ENCODE measurements at regions not wholly inside any gene's neighbourhood (a gene's known extent, or its start where the extent isn't known, plus 50 kb on each side); places are given as distances from the start of the nearest gene placed in this dataset.
"Not testable (repeated sequence)": the region's sequence is repeated elsewhere in the genome, so short reads cannot be mapped to it uniquely, and the experiment has no call there.

DNA sequence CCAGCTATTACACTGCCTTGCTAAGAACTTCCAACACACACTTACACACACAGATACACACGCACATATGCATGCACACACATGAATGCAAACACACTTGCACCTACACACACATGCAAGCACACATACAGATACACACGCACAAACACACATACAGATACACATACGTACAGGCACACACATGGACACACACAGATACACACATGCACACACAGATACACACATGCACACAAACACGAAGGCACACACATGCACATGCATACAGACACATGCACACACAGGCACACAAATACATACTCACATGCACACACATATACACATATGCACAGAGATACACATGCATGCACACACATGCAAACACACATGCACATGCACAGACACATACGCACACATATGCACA, 284.3 kb upstream of the FRG2C start:
- H3K4me3 ChIP-seq; H3K4me1 ChIP-seq (ENCODE audit: insufficient read depth); H3K9me3 ChIP-seq; DNase-seq; H3K27ac ChIP-seq; H3K27me3 ChIP-seq; H3K36me3 ChIP-seq; intact Hi-C loops (cut with DNase I): not testable (repeated sequence)
- WGBS, 3 donors: 93 to 95% (median 95%) methylated on average over 5 of the region's 5 CpGs

DNA sequence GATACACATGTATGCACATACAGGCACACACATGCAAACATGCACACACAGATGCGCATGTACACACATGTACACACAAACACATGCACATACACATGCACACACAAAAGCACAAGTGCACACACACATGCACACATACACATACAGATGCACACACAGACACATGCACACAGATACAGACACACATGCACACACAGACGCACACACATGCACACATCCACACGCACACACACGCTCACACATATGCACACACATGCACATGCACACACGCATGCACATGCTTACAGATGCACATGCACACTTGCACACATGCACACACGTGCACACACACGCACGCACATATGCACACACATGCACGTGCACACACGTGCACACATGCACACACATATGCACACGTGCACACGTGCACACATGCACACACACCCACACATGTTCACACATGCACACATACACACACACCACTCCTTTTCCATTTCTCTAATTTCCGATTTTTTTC, 283.8 kb upstream of the FRG2C start:
- H3K36me3 ChIP-seq: no peaks in the 10 kb centered on the region
- H3K9me3 ChIP-seq: no peaks in the 10 kb centered on the region
- 82 to 96% (median 96%) methylated on average over 13 of the region's 13 CpGs for WGBS, 3 donors
- no peaks in the 10 kb centered on the region for H3K4me1 ChIP-seq (ENCODE audit: insufficient read depth)
- DNase-seq: no peak
- intact Hi-C loops (cut with DNase I): no loop called here
- no peak overlapping the region for H3K4me3 ChIP-seq
- TF ChIP-seq EP300 (IDR thresholded peaks at IDR 0.05) (no peak), POLR2A (IDR thresholded peaks at IDR 0.05) (no peak), CTCF (IDR thresholded peaks at IDR 0.05) (no peak)
- H3K27ac ChIP-seq: no peak overlapping the region
- no peaks in the 10 kb centered on the region for H3K27me3 ChIP-seq

- 80 to 84% (median 84%) methylated on average over 4 of the region's 4 CpGs for WGBS, 3 donors
Measured at GRCh38 chr3:75384016-75384415, 280.1 kb upstream of the FRG2C start.

DNA sequence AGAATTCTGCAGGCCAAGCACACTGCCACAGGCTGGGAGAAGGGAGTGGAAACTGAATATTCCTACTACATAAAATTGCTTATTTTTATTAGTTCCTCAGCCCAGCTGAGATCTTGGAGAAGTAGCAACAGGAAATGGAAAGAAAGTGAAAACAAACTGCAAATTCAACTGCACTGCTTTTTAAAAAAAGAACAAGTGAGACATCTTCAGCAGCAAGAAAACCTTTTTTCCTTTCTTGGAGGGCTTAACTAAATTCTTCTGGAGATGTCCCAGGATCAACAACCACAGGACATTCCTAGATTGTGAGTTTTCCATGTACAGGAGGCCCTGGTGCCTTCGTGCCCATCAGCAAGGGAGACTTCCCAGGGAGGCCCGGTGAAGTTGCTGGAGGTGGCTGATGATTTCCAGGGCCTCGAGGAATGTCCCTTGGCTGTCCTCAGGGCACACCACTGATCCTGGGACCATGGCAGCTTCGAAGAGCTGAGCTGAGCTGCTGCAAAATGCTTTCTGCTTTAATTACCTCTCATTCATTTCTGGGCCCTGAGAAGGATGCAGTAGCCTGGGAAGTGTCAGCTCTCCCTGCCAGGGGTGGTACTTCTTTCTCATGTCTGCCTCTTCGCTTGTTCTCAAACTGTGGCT, 275.5 kb upstream of the FRG2C start:
- intact Hi-C loops (cut with DNase I); DNase-seq; H3K27me3 ChIP-seq; H3K9me3 ChIP-seq; H3K36me3 ChIP-seq; H3K4me1 ChIP-seq (ENCODE audit: insufficient read depth); H3K4me3 ChIP-seq: not testable (repeated sequence)
- peak overlapping the region in 1 of 2 donors; percentile 21 for H3K27ac ChIP-seq
- 24 to 27% (median 25%) methylated on average over 5 of the region's 5 CpGs for WGBS, 3 donors

More at GRCh38 chr3:75384016-75384415, 280.1 kb upstream of the FRG2C start:
- H3K4me1 ChIP-seq (ENCODE audit: insufficient read depth); H3K4me3 ChIP-seq; H3K27ac ChIP-seq; H3K9me3 ChIP-seq; H3K27me3 ChIP-seq; H3K36me3 ChIP-seq; intact Hi-C loops (cut with DNase I); DNase-seq: not testable (repeated sequence)

DNA sequence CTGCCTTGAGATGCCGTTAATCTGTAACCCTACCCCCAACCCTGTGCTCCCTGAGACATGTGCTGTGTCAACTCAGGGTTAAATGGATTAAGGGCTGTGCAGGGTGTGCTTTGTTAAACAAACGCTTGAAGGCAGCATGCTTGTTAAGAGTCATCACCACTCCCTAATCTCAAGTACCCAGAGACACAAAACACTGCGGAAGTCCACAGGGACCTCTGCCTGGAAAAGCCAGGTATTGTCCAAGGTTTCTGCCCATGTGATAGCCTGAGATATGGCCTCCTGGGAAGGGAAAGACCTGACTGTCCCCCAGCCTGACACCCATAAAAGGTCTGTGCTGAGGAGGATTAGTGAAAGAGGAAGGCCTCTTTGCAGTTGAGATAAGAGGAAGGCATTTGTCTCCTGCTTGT, 270.8 kb upstream of the FRG2C start:
- H3K36me3 ChIP-seq; H3K4me3 ChIP-seq; H3K27me3 ChIP-seq; DNase-seq; intact Hi-C loops (cut with DNase I); H3K4me1 ChIP-seq (ENCODE audit: insufficient read depth); H3K27ac ChIP-seq; H3K9me3 ChIP-seq: not testable (repeated sequence)
- WGBS, 3 donors: 42 to 56% (median 51%) methylated on average over 3 of the region's 3 CpGs

- H3K4me1 ChIP-seq (ENCODE audit: insufficient read depth); H3K36me3 ChIP-seq; H3K4me3 ChIP-seq; H3K27me3 ChIP-seq; intact Hi-C loops (cut with DNase I); H3K9me3 ChIP-seq; H3K27ac ChIP-seq: not testable (repeated sequence)
- WGBS, 3 donors: 18 to 46% (median 31%) methylated on average over 7 of the region's 7 CpGs
- DNase-seq: peak in 1 of 5 donors; percentile 26
Measured at GRCh38 chr3:75394102-75394501, 270.0 kb upstream of the FRG2C start.

DNA sequence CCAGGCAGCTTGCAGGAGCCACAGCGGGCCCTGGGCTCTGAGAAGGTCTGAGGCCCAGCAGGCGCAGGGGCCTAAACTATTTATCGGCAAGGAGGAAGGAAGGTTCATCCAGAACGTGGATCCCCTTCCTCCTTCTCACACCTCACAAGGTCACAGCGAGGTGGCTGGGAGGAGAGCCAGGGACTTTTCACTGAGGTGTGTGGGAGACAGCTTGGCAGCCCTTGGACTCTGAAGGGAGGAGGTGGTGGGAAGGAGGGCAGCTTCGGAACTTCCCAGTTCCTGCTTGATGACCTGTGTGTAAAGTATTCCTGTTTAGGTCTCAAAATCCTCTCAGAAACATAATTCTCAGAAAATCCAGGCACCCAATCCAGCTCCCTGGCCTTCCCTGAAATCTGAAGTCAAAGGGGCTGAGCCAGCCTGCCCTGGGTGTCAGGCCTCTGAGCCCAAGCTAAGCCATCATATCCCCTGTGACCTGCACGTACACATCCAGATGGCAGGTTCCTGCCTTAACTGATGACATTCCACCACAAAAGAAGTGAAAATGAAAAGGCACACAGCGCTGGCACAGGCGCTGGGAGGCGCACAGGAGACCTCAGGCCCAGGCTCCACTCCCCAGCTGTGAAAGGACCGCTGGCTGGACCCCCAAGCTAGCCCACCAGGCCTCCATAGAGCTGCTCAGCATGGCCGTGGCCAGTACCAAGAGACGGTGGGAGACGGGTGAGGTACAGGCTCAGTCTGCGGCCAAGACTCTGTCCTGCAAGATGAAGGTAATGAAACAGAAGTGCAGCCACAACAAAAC, 269.4 kb upstream of the FRG2C start:
- WGBS, 3 donors: 48 to 57% (median 55%) methylated on average over 14 to 15 of the region's 15 CpGs
- H3K27me3 ChIP-seq; H3K27ac ChIP-seq; H3K4me3 ChIP-seq; intact Hi-C loops (cut with DNase I); H3K4me1 ChIP-seq (ENCODE audit: insufficient read depth); H3K36me3 ChIP-seq; H3K9me3 ChIP-seq: not testable (repeated sequence)
- DNase-seq: peak in 2 of 5 donors; percentile 16 to 23
